ENCODE measurements at regions not wholly inside any gene's neighbourhood (a gene's known extent, or its start where the extent isn't known, plus 50 kb on each side); places are given as distances from the start of the nearest gene placed in this dataset.

- Histone ChIP-seq H3K36me3 (ENCODE audit: control insufficient read depth in 1 of 2, insufficient read depth in 2 of 2, low read length in 2 of 2) (no peaks in the 10 kb centered on the region), H3K4me1 (ENCODE audit: control insufficient read depth in 1 of 2, insufficient read depth in 2 of 2, low read length in 2 of 2) (no peaks in the 10 kb centered on the region), H3K4me3 (ENCODE audit: low read depth in 1 of 2, low read length in 2 of 2) (no peak overlapping the region), H3K27ac (ENCODE audit: low read depth, low read length) (no peak overlapping the region), H3K27me3 (ENCODE audit: control insufficient read depth in 1 of 2, insufficient read depth in 2 of 2, low read length in 2 of 2) (no peaks in the 10 kb centered on the region), H3K9me3 (ENCODE audit: control insufficient read depth in 1 of 2, low read length in 2 of 2) (no peaks in the 10 kb centered on the region), H3K9ac (ENCODE audit: low read depth in 1 of 2, low read length in 2 of 2) (no peak overlapping the region)
Observed at GRCh38 chr13:107977071-107977574, 238.2 kb downstream of the LIG4 start.

- no peak overlapping the region for H3K4me3 ChIP-seq (ENCODE audit: low read depth in 1 of 2, low read length in 2 of 2)
- no peaks in the 10 kb centered on the region for H3K27me3 ChIP-seq (ENCODE audit: control insufficient read depth in 1 of 2, insufficient read depth in 2 of 2, low read length in 2 of 2)
- H3K9me3 ChIP-seq (ENCODE audit: control insufficient read depth in 1 of 2, low read length in 2 of 2) = no peaks in the 10 kb centered on the region
- no peaks in the 10 kb centered on the region for H3K36me3 ChIP-seq (ENCODE audit: control insufficient read depth in 1 of 2, insufficient read depth in 2 of 2, low read length in 2 of 2)
- no peak overlapping the region for H3K9ac ChIP-seq (ENCODE audit: low read depth in 1 of 2, low read length in 2 of 2)
- no peak overlapping the region for H3K27ac ChIP-seq (ENCODE audit: low read depth, low read length)
- no peaks in the 10 kb centered on the region for H3K4me1 ChIP-seq (ENCODE audit: control insufficient read depth in 1 of 2, insufficient read depth in 2 of 2, low read length in 2 of 2)
Observed at GRCh38 chr13:107976628-107977027, 238.7 kb downstream of the LIG4 start.

GRCh38 chr13:107974409-107974808 lies 240.9 kb downstream of the LIG4 start:
- Histone ChIP-seq H3K27ac (ENCODE audit: low read depth, low read length) (no peak overlapping the region), H3K27me3 (ENCODE audit: control insufficient read depth in 1 of 2, insufficient read depth in 2 of 2, low read length in 2 of 2) (no peaks in the 10 kb centered on the region), H3K36me3 (ENCODE audit: control insufficient read depth in 1 of 2, insufficient read depth in 2 of 2, low read length in 2 of 2) (no peaks in the 10 kb centered on the region), H3K9me3 (ENCODE audit: control insufficient read depth in 1 of 2, low read length in 2 of 2) (no peaks in the 10 kb centered on the region), H3K4me3 (ENCODE audit: low read depth in 1 of 2, low read length in 2 of 2) (no peak overlapping the region), H3K9ac (ENCODE audit: low read depth in 1 of 2, low read length in 2 of 2) (no peak overlapping the region), H3K4me1 (ENCODE audit: control insufficient read depth in 1 of 2, insufficient read depth in 2 of 2, low read length in 2 of 2) (no peaks in the 10 kb centered on the region)

DNA sequence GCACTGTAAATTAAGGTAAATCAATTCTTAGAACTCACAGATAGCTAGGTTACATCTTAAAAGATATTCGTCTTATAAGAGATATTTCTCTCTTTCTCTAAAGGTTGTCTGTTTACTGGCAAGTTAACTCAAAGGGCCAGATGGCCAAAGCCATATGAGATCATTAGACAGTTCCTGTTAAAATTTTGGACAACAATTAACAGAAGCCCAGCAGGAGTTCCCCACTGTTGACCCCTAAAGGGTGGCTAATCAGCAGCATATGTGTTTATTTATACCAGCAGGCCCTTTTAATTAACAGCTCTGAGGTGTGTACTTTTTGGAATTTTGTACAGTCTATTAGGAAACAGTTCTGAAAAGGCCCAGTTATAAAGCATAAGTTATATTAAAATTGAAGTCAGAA lies 245.8 kb downstream of the LIG4 start:
- no peak overlapping the region for H3K4me3 ChIP-seq (ENCODE audit: low read depth in 1 of 2, low read length in 2 of 2)
- no peak overlapping the region for H3K9ac ChIP-seq (ENCODE audit: low read depth in 1 of 2, low read length in 2 of 2)
- H3K4me1 ChIP-seq (ENCODE audit: control insufficient read depth in 1 of 2, insufficient read depth in 2 of 2, low read length in 2 of 2) = no peaks in the 10 kb centered on the region
- H3K27ac ChIP-seq (ENCODE audit: low read depth, low read length) = no peak overlapping the region
- no peaks in the 10 kb centered on the region for H3K36me3 ChIP-seq (ENCODE audit: control insufficient read depth in 1 of 2, insufficient read depth in 2 of 2, low read length in 2 of 2)
- no peaks in the 10 kb centered on the region for H3K9me3 ChIP-seq (ENCODE audit: control insufficient read depth in 1 of 2, low read length in 2 of 2)
- no peaks in the 10 kb centered on the region for H3K27me3 ChIP-seq (ENCODE audit: control insufficient read depth in 1 of 2, insufficient read depth in 2 of 2, low read length in 2 of 2)

GRCh38 chr13:107968470-107968869 lies 246.9 kb downstream of the LIG4 start:
- no peaks in the 10 kb centered on the region for H3K4me1 ChIP-seq (ENCODE audit: control insufficient read depth in 1 of 2, insufficient read depth in 2 of 2, low read length in 2 of 2)
- H3K4me3 ChIP-seq (ENCODE audit: low read depth in 1 of 2, low read length in 2 of 2) = no peak overlapping the region
- no peak overlapping the region for H3K9ac ChIP-seq (ENCODE audit: low read depth in 1 of 2, low read length in 2 of 2)
- H3K27me3 ChIP-seq (ENCODE audit: control insufficient read depth in 1 of 2, insufficient read depth in 2 of 2, low read length in 2 of 2) = no peaks in the 10 kb centered on the region
- no peaks in the 10 kb centered on the region for H3K36me3 ChIP-seq (ENCODE audit: control insufficient read depth in 1 of 2, insufficient read depth in 2 of 2, low read length in 2 of 2)
- no peaks in the 10 kb centered on the region for H3K9me3 ChIP-seq (ENCODE audit: control insufficient read depth in 1 of 2, low read length in 2 of 2)
- H3K27ac ChIP-seq (ENCODE audit: low read depth, low read length) = no peak overlapping the region

DNA sequence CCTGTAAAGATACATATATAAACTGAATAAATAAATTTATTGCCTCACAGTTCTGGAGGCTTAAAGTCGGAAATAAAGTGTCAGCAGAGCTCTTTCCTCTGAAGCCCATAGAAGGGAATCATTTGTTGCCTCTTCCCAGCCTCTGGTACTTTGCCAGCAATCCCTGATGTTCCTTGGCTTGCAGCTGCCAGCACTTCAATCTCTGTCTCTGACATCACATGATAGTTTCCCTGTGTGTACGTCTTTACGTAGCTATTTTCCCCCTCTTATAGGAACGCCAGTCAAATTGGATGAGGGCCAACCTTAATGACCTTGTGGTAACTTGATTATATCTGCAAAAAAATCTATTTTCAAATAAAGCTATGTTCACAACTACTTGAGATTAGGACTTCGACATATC lies 250.9 kb downstream of the LIG4 start:
- Histone ChIP-seq H3K4me1 (ENCODE audit: control insufficient read depth in 1 of 2, insufficient read depth in 2 of 2, low read length in 2 of 2) (no peaks in the 10 kb centered on the region), H3K36me3 (ENCODE audit: control insufficient read depth in 1 of 2, insufficient read depth in 2 of 2, low read length in 2 of 2) (no peaks in the 10 kb centered on the region), H3K4me3 (ENCODE audit: low read depth in 1 of 2, low read length in 2 of 2) (no peak overlapping the region), H3K27me3 (ENCODE audit: control insufficient read depth in 1 of 2, insufficient read depth in 2 of 2, low read length in 2 of 2) (no peaks in the 10 kb centered on the region), H3K27ac (ENCODE audit: low read depth, low read length) (no peak overlapping the region), H3K9ac (ENCODE audit: low read depth in 1 of 2, low read length in 2 of 2) (no peak overlapping the region), H3K9me3 (ENCODE audit: control insufficient read depth in 1 of 2, low read length in 2 of 2) (no peaks in the 10 kb centered on the region)

GRCh38 chr13:107961849-107962608 lies 253.3 kb downstream of the LIG4 start:
- H3K9me3 ChIP-seq (ENCODE audit: control insufficient read depth in 1 of 2, low read length in 2 of 2) = no peaks in the 10 kb centered on the region
- H3K4me1 ChIP-seq (ENCODE audit: control insufficient read depth in 1 of 2, insufficient read depth in 2 of 2, low read length in 2 of 2) = no peaks in the 10 kb centered on the region
- no peaks in the 10 kb centered on the region for H3K27me3 ChIP-seq (ENCODE audit: control insufficient read depth in 1 of 2, insufficient read depth in 2 of 2, low read length in 2 of 2)
- no peaks in the 10 kb centered on the region for H3K36me3 ChIP-seq (ENCODE audit: control insufficient read depth in 1 of 2, insufficient read depth in 2 of 2, low read length in 2 of 2)
- H3K4me3 ChIP-seq (ENCODE audit: low read depth in 1 of 2, low read length in 2 of 2) = no peak overlapping the region
- no peak overlapping the region for H3K9ac ChIP-seq (ENCODE audit: low read depth in 1 of 2, low read length in 2 of 2)
- H3K27ac ChIP-seq (ENCODE audit: low read depth, low read length) = no peak overlapping the region

- H3K4me1 ChIP-seq (ENCODE audit: control insufficient read depth in 1 of 2, insufficient read depth in 2 of 2, low read length in 2 of 2) = no peaks in the 10 kb centered on the region
- no peak overlapping the region for H3K4me3 ChIP-seq (ENCODE audit: low read depth in 1 of 2, low read length in 2 of 2)
- no peaks in the 10 kb centered on the region for H3K36me3 ChIP-seq (ENCODE audit: control insufficient read depth in 1 of 2, insufficient read depth in 2 of 2, low read length in 2 of 2)
- no peaks in the 10 kb centered on the region for H3K27me3 ChIP-seq (ENCODE audit: control insufficient read depth in 1 of 2, insufficient read depth in 2 of 2, low read length in 2 of 2)
- no peaks in the 10 kb centered on the region for H3K9me3 ChIP-seq (ENCODE audit: control insufficient read depth in 1 of 2, low read length in 2 of 2)
- H3K27ac ChIP-seq (ENCODE audit: low read depth, low read length) = no peak overlapping the region
- no peak overlapping the region for H3K9ac ChIP-seq (ENCODE audit: low read depth in 1 of 2, low read length in 2 of 2)
Observed at GRCh38 chr13:107960301-107960700, 255.0 kb downstream of the LIG4 start.

DNA sequence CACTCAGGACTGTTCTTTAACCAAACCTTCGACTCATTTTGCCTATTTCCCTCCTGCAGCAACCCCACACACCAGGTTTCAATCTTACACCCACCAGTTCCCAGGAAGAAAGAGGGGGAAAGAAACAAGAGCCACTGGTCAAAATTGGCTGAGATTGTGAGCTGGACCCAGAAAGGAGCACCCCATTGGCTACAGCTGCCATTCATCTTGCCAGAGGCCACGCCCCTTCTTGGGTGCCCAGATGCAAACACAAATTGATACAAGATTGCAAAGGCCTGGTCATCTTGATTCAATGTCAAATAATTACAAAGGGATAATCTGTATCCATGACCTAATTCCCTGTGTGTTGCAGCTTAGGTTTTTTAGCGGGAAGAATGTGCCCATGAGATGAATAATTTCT lies 258.4 kb downstream of the LIG4 start:
- H3K27ac ChIP-seq (ENCODE audit: low read depth, low read length) = no peak overlapping the region
- H3K27me3 ChIP-seq (ENCODE audit: control insufficient read depth in 1 of 2, insufficient read depth in 2 of 2, low read length in 2 of 2) = no peaks in the 10 kb centered on the region
- no peaks in the 10 kb centered on the region for H3K9me3 ChIP-seq (ENCODE audit: control insufficient read depth in 1 of 2, low read length in 2 of 2)
- no peaks in the 10 kb centered on the region for H3K36me3 ChIP-seq (ENCODE audit: control insufficient read depth in 1 of 2, insufficient read depth in 2 of 2, low read length in 2 of 2)
- no peak overlapping the region for H3K4me3 ChIP-seq (ENCODE audit: low read depth in 1 of 2, low read length in 2 of 2)
- H3K4me1 ChIP-seq (ENCODE audit: control insufficient read depth in 1 of 2, insufficient read depth in 2 of 2, low read length in 2 of 2) = no peaks in the 10 kb centered on the region
- no peak overlapping the region for H3K9ac ChIP-seq (ENCODE audit: low read depth in 1 of 2, low read length in 2 of 2)

DNA sequence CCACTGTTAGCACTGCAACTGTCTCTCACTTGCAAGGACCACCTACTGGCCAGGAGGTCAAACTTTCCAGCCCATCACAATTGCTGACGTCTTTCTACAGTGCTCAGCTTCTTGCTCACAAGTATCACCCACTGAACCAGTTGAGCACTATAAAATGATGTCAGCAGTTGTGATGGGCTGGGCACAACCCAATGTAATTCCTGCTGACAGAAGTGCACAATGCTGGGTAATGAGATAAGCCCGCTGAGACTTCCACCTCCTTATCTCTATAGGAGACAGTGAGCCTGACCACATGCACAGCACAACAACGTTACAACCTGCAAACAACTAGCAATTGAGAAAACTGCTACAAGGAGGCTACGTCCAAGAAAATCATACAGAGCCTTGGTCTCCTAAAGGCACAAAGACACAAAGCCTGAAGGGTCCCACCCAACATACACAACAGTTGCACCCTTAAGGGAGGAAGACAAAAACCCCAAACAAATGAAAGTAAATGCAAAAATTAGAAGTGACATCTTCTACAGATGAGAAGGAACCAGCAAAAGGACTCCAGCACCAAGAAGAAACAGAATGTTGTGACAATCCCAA lies 273.2 kb downstream of the LIG4 start:
- Histone ChIP-seq H3K9me3 (ENCODE audit: control insufficient read depth in 1 of 2, low read length in 2 of 2) (peaks cover 2 to 4% of the 10 kb centered on the region in 2 donors), H3K27ac (ENCODE audit: low read depth, low read length) (no peak overlapping the region), H3K4me1 (ENCODE audit: control insufficient read depth in 1 of 2, insufficient read depth in 2 of 2, low read length in 2 of 2) (no peaks in the 10 kb centered on the region), H3K4me3 (ENCODE audit: low read depth in 1 of 2, low read length in 2 of 2) (no peak overlapping the region), H3K9ac (ENCODE audit: low read depth in 1 of 2, low read length in 2 of 2) (no peak overlapping the region), H3K36me3 (ENCODE audit: control insufficient read depth in 1 of 2, insufficient read depth in 2 of 2, low read length in 2 of 2) (no peaks in the 10 kb centered on the region), H3K27me3 (ENCODE audit: control insufficient read depth in 1 of 2, insufficient read depth in 2 of 2, low read length in 2 of 2) (no peaks in the 10 kb centered on the region)

Measured in duodenal mucosa (tissue), 2 donors.